NCI-H1694 (cell line): ENCODE measurements at regions not wholly inside any gene's neighbourhood (a gene's known extent, or its start where the extent isn't known, plus 50 kb on each side); places are given as distances from the start of the nearest gene placed in this dataset.
A peak's percentile ranks its signal among the peaks of the same experiment; 100 is the strongest.
"Not testable (repeated sequence)": the region's sequence is repeated elsewhere in the genome, so short reads cannot be mapped to it uniquely, and the experiment has no call there.

Experiments used
- DNase-seq: peaks from one replicate; lab custom pipeline; 2025; lab: John Stamatoyannopoulos, UW

GRCh38 chr5:91315701-91316100, 67.4 kb downstream of the ARRDC3 start:
- DNase-seq = no peak

- DNase-seq = peak; percentile 46
These were observed 69.1 kb downstream of the ARRDC3 start for GRCh38 chr5:91313757-91314673.

- no peak for DNase-seq
These were observed 70.4 kb downstream of the ARRDC3 start for GRCh38 chr5:91312698-91313097.

GRCh38 chr5:91311697-91312501, 71.2 kb downstream of the ARRDC3 start:
- DNase-seq = no peak

GRCh38 chr5:91311168-91311696, 71.9 kb downstream of the ARRDC3 start:
- DNase-seq = no peak

GRCh38 chr5:91308157-91308556, 75.0 kb downstream of the ARRDC3 start:
- DNase-seq = not testable (repeated sequence)

- DNase-seq = no peak
These were observed 76.1 kb downstream of the ARRDC3 start for GRCh38 chr5:91307048-91307447.

- no peak for DNase-seq
These were observed 76.6 kb downstream of the ARRDC3 start for GRCh38 chr5:91306497-91306896.

GRCh38 chr5:91305640-91306039, 77.5 kb downstream of the ARRDC3 start:
- no peak for DNase-seq

- DNase-seq = not testable (repeated sequence)
These were observed 79.1 kb downstream of the ARRDC3 start for GRCh38 chr5:91304015-91304414.

GRCh38 chr5:91302958-91303357, 80.2 kb downstream of the ARRDC3 start:
- no peak for DNase-seq

- no peak for DNase-seq
These were observed 80.8 kb downstream of the ARRDC3 start for GRCh38 chr5:91302305-91302704.

- no peak for DNase-seq
These were observed 81.8 kb downstream of the ARRDC3 start for GRCh38 chr5:91301106-91301846.

GRCh38 chr5:91297994-91298393, 85.1 kb downstream of the ARRDC3 start:
- no peak for DNase-seq

- no peak for DNase-seq
These were observed 86.4 kb downstream of the ARRDC3 start for GRCh38 chr5:91296674-91297143.

- not testable (repeated sequence) for DNase-seq
These were observed 87.0 kb downstream of the ARRDC3 start for GRCh38 chr5:91296102-91296501.

GRCh38 chr5:91293131-91293530, 90.0 kb downstream of the ARRDC3 start:
- no peak for DNase-seq

GRCh38 chr5:91291628-91292569, 91.2 kb downstream of the ARRDC3 start:
- DNase-seq = no peak

- no peak for DNase-seq
These were observed 94.8 kb downstream of the ARRDC3 start for GRCh38 chr5:91288118-91288916.

GRCh38 chr5:91285062-91285461, 98.1 kb downstream of the ARRDC3 start:
- not testable (repeated sequence) for DNase-seq
